ENCODE measurements at regions not wholly inside any gene's neighbourhood (a gene's known extent, or its start where the extent isn't known, plus 50 kb on each side); places are given as distances from the start of the nearest gene placed in this dataset.

- no peak for DNase-seq
Observed at GRCh38 chr5:32990593-32991420, 279.7 kb downstream of the NPR3 start.

DNA sequence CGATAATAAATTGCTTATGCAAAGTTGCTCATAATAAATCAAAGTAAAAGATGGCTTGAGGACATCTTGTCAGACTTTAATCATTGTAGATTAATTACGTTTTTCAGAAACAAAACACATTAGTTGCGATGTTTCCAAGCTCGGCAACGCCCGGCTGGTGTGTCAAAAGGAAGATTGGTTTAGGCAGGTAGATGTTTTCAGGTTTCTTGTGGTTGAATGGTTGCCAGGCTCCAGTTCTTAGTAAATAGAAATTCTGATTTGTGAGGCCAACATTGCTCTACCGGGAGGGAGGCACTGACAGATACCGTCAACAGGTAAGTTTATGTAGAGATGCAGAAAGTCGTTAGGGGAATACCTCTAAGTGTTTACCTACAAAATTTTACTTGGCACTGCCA is 280.3 kb downstream of the NPR3 start:
- DNase-seq, result no peak

DNA sequence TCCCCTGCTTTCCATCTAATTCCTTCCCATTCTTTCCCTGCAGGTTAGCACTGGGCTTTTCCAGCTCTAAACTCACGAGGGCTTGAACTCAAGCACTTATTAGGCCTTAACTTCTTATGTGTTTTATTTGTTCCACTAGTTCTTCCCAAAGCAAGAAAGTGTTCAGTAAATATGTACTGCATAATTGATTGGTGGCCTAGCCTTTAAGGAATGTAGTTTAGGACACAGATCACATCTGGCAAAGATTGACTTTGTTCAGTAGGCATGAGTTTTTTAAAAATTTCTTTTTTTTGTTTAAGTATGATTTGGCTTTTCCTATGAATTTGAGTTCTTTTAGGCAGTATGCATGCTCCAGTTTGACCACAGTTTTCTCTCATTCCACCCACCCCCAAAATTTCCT is 285.2 kb downstream of the NPR3 start:
- no peak for DNase-seq

GRCh38 chr5:33008751-33009418 is 297.8 kb downstream of the NPR3 start:
- no peak for DNase-seq

DNA sequence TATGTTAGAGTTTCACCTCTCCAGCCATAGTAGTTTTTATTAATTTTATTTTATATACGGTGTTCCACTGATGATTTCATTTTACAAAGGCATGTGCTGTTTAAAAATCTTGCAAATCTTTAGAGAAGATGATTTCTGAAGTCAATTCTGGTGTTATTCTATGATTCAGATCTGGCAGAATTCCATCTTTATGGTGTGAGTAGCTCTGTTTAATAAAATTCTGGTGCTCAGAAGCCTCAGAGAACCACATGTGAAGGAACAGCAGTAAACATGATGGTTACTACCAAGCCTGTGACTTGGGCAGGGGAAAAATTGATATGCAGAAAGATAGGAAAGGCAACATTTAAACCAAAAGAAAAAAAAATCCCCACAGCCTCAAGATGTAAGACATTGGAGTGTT is 299.7 kb downstream of the NPR3 start:
- DNase-seq, result no peak

DNA sequence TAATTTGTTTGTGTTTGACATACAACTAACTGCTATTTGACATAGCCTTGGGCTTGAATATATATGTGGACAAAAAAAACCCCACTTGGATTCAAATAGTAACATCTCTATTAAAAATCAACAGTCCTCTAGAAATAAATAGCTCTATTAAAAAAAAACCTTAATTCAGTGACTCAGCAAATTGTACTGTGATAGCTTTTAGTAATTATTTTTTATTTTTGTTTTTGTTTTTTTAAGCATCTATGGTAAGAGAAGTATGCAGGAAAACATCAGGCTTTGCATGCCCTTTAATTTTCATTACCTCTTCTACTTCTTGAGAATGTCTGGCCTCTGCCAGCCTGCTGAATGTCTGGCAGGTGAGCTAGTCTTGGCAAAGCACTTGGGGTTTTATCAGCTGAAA is 300.7 kb downstream of the NPR3 start:
- no peak for DNase-seq

DNA sequence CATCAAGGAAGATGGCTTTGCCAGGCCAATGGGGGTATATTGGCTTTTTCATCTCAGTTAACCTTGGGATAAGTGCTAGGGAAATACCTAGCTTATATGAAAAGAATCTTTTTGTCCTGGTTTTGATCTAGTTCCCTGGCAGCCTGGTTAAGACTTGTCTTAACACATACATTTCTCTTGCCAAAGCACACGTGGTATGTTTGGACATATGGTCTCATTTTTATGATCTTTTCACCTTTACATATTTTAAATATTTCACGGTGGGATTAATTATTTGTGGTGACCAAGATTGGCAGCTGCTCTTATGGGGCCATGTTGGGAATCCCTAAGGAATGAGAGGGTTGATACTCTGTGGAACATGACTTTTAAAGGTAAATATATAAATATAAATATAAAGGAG is 312.5 kb downstream of the NPR3 start:
- DNase-seq, result no peak

GRCh38 chr5:33032271-33033070 is 321.4 kb downstream of the NPR3 start:
- DNase-seq, result no peak

- DNase-seq, result no peak
Observed at GRCh38 chr5:33033516-33033915, 322.4 kb downstream of the NPR3 start.

DNA sequence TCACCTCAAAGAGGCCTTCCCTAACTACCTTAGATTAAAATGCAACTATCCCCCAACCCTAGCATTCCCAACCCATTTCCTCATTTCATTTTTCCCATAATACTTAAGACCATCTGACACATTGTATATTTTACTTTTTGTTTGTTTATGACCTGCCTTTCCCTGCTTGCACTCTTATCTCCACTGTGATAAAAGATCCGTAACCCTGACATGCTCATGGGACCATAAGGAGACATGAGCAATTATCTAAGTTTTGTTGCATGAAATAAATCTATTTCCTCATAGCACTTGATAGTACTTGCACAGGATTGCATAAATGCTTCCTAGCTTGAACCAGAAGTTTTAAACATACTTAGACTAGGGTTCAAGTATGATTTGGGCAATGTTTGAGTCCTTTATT is 323.7 kb downstream of the NPR3 start:
- no peak for DNase-seq

GRCh38 chr5:33035851-33036527 is 324.9 kb downstream of the NPR3 start:
- DNase-seq, result no peak

- no peak for DNase-seq
Observed at GRCh38 chr5:33037076-33037475, 326.0 kb downstream of the NPR3 start.

GRCh38 chr5:33041586-33041985 is 330.5 kb downstream of the NPR3 start:
- DNase-seq, result no peak

- no peak for DNase-seq
Observed at GRCh38 chr5:33043343-33043997, 332.3 kb downstream of the NPR3 start.

DNA sequence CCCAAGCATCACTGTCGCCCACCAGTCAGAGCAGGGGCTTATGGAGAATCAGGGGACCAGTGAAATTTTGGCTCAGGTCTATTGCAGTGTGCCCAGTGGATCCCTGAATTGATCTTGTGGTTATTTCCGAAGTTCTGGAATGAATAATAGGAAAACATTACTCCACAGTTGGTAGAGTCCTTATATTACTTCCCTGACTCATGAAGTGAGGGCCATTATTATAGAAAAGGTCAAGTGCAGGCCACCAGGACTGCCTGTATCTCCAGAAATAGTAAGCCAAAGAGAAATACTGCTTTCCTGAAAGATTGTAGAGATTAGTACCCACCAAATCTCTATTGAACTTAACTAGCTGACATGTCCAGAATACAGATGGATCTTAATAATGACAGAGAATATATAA is 335.0 kb downstream of the NPR3 start:
- DNase-seq, result no peak

- DNase-seq, result no peak
Observed at GRCh38 chr5:33048315-33048714, 337.2 kb downstream of the NPR3 start.

DNA sequence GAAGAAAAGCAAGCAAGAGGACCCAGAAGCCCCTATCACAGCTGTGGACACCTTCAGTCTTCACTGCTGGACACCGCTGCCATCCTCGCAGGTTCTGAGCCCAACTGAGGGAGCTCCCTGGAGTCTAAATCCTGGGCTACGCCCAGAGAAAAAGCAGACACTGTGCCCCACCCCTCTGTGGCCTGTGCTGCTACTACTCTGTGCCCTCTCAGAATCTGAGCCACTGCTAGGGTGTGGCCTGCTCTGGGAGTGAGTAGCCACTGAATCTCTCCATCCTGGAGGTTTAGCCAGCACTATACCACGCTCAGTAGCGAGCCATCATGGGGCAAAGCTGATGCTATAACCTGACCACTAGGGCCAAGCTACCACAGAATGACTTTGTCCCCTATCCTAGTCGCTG is 338.2 kb downstream of the NPR3 start:
- no peak for DNase-seq

GRCh38 chr5:33049842-33050241 is 338.7 kb downstream of the NPR3 start:
- DNase-seq, result no peak

- DNase-seq, result no peak
Observed at GRCh38 chr5:33059081-33059480, 348.0 kb downstream of the NPR3 start.

DNA sequence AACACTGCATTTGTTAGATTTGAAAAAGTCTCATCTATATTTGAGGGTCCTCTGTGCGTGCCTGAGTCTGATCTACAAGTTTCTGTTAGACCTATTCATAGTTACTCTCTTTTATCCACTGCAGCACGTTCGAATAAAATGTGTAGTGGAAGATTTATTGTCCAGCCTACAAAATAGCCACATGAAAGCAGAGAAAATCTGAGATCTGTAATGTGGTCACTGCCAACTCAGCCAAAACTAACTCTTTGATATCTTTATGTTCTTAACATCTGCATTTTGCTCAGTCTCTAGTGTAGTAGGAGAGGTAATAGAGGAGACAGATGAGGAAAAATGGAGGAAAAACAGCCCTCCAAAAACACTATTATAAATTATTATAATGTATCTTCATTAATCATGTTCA is 354.0 kb downstream of the NPR3 start:
- no peak for DNase-seq

DNA sequence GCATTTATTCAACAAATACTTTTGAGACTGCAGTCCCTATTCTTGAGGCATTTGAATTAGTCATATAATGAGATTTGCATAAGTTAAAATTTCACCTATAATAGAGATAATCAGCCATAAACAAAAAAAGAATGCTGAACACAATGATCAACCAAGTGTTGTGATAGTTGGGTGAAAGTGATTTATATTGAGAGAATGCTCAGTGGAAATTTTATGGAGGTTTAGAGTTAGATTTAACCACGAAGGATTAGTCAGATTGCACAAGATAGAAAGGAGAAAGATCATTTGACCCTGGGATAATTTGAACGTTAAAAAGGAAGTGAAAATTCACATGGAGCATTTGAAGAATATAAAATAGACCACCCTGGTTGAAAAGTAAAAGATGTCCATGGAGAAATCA is 356.2 kb downstream of the NPR3 start:
- no peak for DNase-seq

- DNase-seq, result no peak
Observed at GRCh38 chr5:33068786-33069185, 357.7 kb downstream of the NPR3 start.

DNA sequence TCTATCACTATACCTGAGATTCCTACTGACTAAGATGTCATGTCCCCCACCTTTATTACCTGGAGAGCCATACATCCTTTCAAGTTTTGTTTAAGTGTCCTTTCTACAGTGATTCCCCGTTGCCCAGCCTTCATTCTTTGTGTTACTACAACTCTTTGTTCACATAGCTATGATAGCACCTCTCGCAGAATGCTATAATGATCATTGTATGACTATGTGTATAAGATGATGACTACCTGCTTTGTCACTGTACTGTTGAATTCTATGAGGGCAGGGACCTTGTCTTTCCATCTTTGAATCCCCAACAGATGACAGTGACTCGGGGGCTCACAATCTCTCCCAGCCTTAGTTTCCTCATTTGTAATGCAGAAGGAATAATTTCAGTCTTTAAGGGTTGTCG is 361.2 kb downstream of the NPR3 start:
- DNase-seq, result no peak

Measured in NCI-H526 (cell line).